ENCODE measurements at regions not wholly inside any gene's neighbourhood (a gene's known extent, or its start where the extent isn't known, plus 50 kb on each side); places are given as distances from the start of the nearest gene placed in this dataset.
"Not testable (repeated sequence)": the region's sequence is repeated elsewhere in the genome, so short reads cannot be mapped to it uniquely, and the experiment has no call there.

DNA sequence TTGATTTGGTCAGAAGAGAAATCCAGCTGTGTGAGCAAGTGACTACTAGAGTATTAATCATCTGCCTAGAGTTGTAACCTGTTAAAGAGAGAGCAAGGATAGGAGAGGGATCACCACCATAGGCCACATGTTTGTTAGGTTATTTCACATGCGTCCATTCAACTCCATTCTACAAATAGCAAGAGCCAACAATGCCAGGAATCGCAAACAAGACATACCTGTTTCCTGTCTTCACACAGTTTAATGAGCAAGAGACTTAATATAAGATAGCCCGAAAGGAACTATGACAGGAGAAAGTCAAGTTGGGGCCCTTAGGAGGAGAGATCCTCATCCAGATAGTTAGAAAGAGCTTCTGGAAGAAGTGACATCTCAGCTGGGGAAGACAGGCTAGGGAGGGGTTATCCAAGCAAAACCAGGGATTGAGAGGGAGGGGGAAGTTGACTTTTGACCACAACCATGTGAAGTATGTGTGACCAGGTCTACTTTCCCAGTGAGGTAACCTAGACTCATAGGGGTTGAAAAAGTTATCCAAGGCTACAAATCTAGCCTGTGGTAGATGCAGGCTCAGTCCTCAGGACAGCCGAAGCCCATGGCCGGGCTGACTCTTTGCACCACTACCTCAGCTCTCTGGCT is 147.4 kb downstream of the ALDH8A1 start:
- TF ChIP-seq, protein P1, sequence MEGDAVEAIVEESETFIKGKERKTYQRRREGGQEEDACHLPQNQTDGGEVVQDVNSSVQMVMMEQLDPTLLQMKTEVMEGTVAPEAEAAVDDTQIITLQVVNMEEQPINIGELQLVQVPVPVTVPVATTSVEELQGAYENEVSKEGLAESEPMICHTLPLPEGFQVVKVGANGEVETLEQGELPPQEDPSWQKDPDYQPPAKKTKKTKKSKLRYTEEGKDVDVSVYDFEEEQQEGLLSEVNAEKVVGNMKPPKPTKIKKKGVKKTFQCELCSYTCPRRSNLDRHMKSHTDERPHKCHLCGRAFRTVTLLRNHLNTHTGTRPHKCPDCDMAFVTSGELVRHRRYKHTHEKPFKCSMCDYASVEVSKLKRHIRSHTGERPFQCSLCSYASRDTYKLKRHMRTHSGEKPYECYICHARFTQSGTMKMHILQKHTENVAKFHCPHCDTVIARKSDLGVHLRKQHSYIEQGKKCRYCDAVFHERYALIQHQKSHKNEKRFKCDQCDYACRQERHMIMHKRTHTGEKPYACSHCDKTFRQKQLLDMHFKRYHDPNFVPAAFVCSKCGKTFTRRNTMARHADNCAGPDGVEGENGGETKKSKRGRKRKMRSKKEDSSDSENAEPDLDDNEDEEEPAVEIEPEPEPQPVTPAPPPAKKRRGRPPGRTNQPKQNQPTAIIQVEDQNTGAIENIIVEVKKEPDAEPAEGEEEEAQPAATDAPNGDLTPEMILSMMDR (IDR thresholded peaks at IDR 0.05; ENCODE audit: extremely low read depth, missing control alignments): no peak
- no peak for DNase-seq (ENCODE audit: low spot score)

DNA sequence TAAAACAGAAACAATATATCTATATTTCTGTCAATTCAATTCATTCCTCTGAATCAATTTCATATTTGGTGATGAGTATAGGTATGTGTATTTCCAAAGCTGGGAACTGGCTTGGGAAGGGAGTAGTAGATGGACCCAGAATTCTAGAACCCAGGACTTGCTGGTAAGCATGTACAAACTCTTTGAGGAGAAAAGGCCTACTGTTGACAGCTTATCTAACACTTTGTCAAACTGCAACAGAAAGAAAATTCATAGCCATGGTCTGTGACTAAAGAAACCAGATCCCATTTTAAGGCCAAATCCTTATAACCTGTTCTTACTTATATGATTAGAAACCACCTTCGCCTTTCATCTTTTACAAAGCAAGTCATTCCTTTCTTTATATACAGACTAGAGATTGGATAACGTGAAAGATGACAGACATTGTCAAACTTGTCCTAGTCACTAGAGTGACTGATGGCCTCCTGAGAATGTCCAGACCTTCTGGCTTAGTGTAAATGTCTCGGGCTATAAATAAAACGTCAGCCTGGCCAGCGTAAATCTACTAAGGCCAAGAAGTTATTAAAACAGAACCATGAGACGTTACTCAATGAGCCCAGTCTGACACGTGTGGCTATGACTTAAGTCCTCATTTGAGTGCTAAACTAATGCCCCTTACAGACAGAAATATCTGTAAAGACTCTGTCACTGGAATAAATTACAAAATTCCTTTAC is 152.3 kb downstream of the ALDH8A1 start:
- no peak for DNase-seq (ENCODE audit: low spot score)
- TF ChIP-seq, protein P1 (IDR thresholded peaks at IDR 0.05; ENCODE audit: extremely low read depth, missing control alignments): no peak

DNA sequence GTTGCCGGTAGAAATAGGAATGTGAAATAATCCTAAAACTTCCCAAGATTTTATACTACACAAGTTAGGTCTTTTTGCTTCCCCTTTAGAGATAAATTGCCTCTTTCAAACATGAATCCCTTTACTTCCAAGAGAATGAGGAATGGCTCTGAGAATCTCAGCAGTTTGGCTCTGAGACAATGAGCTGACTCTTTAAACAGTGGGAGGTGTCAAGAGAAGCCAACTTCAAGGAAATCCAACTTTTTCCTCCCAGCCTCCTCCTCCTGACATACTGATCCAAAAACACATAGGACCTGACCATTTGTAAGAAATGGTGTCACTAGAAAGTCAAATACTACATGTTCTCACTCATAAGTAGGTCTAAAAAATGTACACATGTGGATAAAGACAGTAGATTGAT is 154.2 kb downstream of the ALDH8A1 start:
- TF ChIP-seq, protein P1 (IDR thresholded peaks at IDR 0.05; ENCODE audit: extremely low read depth, missing control alignments): no peak
- no peak for DNase-seq (ENCODE audit: low spot score)

DNA sequence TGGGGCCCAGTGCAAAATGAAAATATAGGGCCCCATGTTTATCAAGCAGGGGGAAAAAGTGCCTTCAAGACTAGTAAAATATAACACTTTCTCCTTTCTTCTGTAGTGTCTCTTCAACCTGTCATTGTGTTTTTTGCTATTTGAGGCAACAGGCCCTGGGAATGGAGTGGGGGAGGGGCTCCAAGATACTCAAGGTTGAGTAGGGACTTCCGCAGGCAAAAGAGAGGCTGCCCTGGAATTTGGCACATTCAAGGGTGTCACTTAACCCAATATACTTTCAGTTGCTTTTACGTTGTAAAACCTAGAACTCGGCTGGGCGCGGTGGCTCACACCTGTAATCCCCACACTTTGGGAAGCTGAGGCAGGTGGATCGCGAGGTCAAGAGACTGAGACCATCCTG is 154.9 kb downstream of the ALDH8A1 start:
- DNase-seq (ENCODE audit: low spot score): no peak
- TF ChIP-seq, protein P1 (IDR thresholded peaks at IDR 0.05; ENCODE audit: extremely low read depth, missing control alignments): no peak

DNA sequence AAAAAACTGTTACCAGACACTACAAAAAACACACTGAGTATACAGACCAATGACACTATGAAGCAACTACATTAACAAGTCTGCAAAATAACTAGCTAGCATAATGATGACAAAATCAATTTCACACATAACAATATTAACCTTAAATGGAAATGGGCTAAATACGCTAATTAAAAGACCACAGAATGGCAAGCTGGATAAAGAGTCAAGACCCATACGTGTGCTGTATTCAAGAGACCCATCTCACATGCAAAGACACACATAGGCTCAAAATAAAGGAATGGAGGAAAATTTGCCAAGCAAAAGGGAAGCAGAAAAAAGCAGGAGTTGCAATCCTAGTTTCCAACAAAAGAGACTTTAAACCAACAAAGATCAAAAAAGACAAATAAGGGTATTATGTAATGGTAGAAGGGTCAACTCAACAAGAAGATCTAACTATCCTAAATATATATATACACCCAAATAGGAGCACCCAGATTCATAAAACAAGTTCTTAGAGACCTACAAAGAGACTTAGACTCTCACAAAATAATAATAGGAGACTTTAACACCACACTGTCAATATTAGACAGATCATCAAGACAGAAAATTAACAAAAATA is 158.6 kb downstream of the ALDH8A1 start:
- not testable (repeated sequence) for DNase-seq (ENCODE audit: low spot score)

DNA sequence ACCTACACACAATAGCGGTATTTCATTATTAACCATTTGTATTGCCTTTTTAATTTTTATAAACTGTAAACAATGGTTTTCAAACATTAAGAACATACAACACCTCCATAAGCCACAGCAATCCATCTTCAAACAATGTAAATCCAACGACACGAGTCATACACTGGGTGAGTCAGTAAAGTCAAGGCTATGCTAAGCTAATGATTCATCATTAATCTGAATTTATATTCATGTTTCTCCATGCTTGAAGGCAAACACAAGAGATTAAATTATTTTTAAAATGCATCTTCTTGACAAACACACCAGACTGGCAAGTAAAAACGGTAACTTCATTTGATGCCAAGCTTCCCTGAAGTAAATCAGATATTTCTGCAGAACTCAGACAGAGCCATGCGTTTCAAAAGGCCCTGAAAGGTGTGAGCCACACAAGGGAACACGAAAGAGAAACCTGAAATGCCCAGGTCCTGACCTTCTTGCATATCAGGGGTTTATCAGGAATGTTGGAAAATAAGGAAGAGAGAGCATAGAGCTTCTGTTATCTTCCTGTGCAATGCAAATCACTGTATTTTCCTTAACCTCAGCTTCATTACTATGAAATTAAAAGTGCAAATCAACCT is 162.5 kb downstream of the ALDH8A1 start:
- no peak for DNase-seq (ENCODE audit: low spot score)
- TF ChIP-seq, protein P1 (IDR thresholded peaks at IDR 0.05; ENCODE audit: extremely low read depth, missing control alignments): no peak

DNA sequence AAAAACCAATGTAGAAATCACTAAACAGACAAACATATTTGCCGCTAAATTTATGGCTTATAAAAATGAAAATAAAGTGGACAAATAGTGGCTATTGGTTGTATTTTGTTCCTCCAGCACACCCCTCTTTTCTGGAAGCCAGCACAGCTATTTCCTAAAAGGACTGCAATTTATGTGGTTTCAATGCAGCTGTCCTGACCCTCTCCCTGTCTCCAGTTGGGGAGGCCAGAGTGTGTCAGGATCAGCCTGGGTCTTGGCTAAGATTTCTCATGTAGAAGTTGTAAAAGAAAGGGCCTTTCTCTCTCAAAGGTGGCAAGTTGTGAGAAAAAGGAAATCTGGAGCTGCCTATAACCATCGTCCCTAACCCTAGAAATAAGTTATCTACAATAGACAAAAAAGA is 165.6 kb downstream of the ALDH8A1 start:
- TF ChIP-seq, protein P1 (IDR thresholded peaks at IDR 0.05; ENCODE audit: extremely low read depth, missing control alignments): no peak

More for the DNA sequence above, 165.6 kb downstream of the ALDH8A1 start:
- DNase-seq (ENCODE audit: low spot score): no peak
